OCI-LY7 (cell line): ENCODE measurements at regions not wholly inside any gene's neighbourhood (a gene's known extent, or its start where the extent isn't known, plus 50 kb on each side); places are given as distances from the start of the nearest gene placed in this dataset.

Experiments
- EZH2phosphoT487 ChIP-seq: fragments of 200-600 bp; sonication (generic); IDR thresholded peaks from 2 replicates; pipeline ENCODE4 v1.6.1; 2018; ENCODE audit warnings: low read depth, borderline replicate concordance, mild to moderate bottlenecking, mixed run types, antibody characterized with exemption, low read length, moderate library complexity, mixed read lengths
- TF ChIP-seq, protein P1 (sequence below): fragments of 200-600 bp; sonication (generic); conservative IDR thresholded peaks from 2 replicates; pipeline ENCODE4 v1.5.1; 2014; ENCODE audit warnings: mild to moderate bottlenecking, antibody characterized with exemption, low read length, moderate library complexity, mixed read lengths

GRCh38 chr13:44710576-44710975 is 134.4 kb upstream of the TSC22D1 start:
- TF ChIP-seq, protein P1, sequence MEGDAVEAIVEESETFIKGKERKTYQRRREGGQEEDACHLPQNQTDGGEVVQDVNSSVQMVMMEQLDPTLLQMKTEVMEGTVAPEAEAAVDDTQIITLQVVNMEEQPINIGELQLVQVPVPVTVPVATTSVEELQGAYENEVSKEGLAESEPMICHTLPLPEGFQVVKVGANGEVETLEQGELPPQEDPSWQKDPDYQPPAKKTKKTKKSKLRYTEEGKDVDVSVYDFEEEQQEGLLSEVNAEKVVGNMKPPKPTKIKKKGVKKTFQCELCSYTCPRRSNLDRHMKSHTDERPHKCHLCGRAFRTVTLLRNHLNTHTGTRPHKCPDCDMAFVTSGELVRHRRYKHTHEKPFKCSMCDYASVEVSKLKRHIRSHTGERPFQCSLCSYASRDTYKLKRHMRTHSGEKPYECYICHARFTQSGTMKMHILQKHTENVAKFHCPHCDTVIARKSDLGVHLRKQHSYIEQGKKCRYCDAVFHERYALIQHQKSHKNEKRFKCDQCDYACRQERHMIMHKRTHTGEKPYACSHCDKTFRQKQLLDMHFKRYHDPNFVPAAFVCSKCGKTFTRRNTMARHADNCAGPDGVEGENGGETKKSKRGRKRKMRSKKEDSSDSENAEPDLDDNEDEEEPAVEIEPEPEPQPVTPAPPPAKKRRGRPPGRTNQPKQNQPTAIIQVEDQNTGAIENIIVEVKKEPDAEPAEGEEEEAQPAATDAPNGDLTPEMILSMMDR, result no peak
- TF ChIP-seq EZH2phosphoT487, result no peak
